ENCODE measurements at regions not wholly inside any gene's neighbourhood (a gene's known extent, or its start where the extent isn't known, plus 50 kb on each side); places are given as distances from the start of the nearest gene placed in this dataset.
A peak's percentile ranks its signal among the peaks of the same experiment; 100 is the strongest.

DNA sequence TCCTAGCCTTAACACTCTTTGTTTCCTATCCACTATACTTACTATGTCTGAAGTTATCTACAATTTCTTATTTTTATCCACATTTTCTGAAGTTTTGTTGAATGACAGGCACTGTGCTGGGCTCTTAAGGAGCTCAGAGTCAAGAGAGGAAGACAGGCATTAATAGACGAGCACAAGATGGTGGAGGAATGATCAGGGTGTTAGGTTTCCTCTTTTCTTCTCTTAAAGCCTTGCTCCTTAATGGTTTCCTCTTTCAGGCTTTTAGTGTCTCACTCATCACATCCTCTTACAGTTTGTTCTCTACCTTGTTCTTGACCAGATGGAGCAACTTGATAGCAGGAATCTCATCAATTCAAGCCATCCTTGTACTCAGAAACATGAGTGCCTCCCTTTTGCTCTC lies 52.9 kb upstream of the BCL6 start:
- Histone ChIP-seq H3K27me3 (ENCODE audit: control insufficient read depth in 4 of 4, insufficient read depth in 4 of 4, low read length in 3 of 4) (no peaks in the 10 kb centered on the region), H3K36me3 (ENCODE audit: control insufficient read depth in 4 of 4, insufficient read depth in 3 of 4, low read depth in 1 of 4, low read length in 3 of 4) (no peaks in the 10 kb centered on the region), H3K9ac (ENCODE audit: low read depth in 1 of 2, low read length in 2 of 2) (no peak overlapping the region), H3K27ac (ENCODE audit: low read depth in 1 of 2, low read length in 2 of 2) (no peak overlapping the region), H3K4me3 (ENCODE audit: low read depth in 1 of 3, low read length in 3 of 3) (no peak overlapping the region), H3K4me1 (ENCODE audit: control insufficient read depth in 4 of 4, insufficient read depth in 4 of 4, low read length in 3 of 4) (peaks cover 2 to 31% (median 19%) of the 10 kb centered on the region in 4 donors), H3K9me3 (ENCODE audit: control insufficient read depth in 4 of 4, low read length in 3 of 4) (no peaks in the 10 kb centered on the region)
- WGBS = 93% methylated on average over 1 of the region's 1 CpG
- TF ChIP-seq FOXA1 (IDR thresholded peaks at IDR 0.05) (no peak), TAF1 (conservative IDR thresholded peaks at IDR 0.05) (no peak), HNF4A (conservative IDR thresholded peaks at IDR 0.05) (no peak), NR2F2 (IDR thresholded peaks at IDR 0.05) (no peak), RAD21 (IDR thresholded peaks at IDR 0.05) (no peak), SP1 (IDR thresholded peaks at IDR 0.05) (no peak)
- TF ChIP-seq, protein P1, sequence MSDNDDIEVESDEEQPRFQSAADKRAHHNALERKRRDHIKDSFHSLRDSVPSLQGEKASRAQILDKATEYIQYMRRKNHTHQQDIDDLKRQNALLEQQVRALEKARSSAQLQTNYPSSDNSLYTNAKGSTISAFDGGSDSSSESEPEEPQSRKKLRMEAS (IDR thresholded peaks at IDR 0.05) = no peak
- TF ChIP-seq, protein P2, sequence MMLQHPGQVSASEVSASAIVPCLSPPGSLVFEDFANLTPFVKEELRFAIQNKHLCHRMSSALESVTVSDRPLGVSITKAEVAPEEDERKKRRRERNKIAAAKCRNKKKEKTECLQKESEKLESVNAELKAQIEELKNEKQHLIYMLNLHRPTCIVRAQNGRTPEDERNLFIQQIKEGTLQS (IDR thresholded peaks at IDR 0.05) = no peak
- DNase-seq (ENCODE audit: low spot score) = no peak

DNA sequence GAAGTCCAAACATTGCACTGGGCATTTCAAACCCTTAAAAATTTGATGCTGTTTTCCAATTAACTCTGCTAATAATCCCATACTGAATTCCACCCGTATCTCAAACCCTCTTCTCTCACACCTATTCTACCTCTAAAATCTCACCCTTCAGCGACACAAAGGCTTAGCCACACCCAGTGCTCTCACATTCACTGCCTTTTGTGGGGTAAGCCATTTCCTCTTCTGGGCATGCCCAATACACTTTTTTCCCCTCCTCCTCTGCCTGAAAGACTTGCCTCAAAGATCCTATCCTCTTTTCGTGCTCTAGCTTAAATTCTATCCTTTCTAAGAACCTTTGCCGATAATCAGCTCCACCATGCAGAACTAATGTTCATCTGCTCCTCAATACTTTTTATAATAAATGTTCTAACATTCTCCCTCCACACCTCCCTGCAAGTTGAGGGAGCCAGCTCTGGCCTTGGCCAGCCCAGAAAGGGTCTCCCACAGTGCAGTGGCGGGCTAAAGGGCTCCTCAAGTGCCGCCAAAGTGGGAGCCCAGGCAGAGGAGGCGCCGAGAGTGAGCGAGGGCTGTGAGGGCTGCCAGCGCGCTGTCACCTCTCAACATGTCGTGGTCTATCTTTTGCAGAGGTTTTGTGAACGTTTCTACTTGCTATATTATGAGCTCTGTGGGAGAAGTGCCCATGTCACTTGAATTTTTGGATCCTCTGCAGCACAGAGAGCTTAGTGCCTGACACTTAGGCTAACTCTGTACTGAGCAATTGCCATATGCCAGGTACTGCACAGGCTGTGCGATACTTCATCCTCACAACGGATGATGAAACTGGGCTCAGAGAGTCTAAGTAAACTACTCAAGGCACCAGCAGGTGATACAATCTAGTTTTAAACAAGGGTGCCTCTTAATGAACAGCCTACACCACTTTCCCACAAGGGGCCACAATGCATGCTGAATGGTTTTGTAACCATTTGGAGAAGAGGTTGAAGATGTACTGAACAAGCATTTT lies 53.6 kb upstream of the BCL6 start:
- WGBS = 88% methylated on average over 15 of the region's 15 CpGs
- no peaks in the 10 kb centered on the region for H3K36me3 ChIP-seq (ENCODE audit: control insufficient read depth in 4 of 4, insufficient read depth in 3 of 4, low read depth in 1 of 4, low read length in 3 of 4)
- no peak for DNase-seq (ENCODE audit: low spot score)

More for the DNA sequence above, 53.6 kb upstream of the BCL6 start:
- peak overlapping the region in 1 of 2 donors; percentile 26 for H3K27ac ChIP-seq (ENCODE audit: low read depth in 1 of 2, low read length in 2 of 2)
- peaks cover 2 to 31% (median 19%) of the 10 kb centered on the region in 4 donors for H3K4me1 ChIP-seq (ENCODE audit: control insufficient read depth in 4 of 4, insufficient read depth in 4 of 4, low read length in 3 of 4)
- no peak overlapping the region for H3K9ac ChIP-seq (ENCODE audit: low read depth in 1 of 2, low read length in 2 of 2)
- no peaks in the 10 kb centered on the region for H3K27me3 ChIP-seq (ENCODE audit: control insufficient read depth in 4 of 4, insufficient read depth in 4 of 4, low read length in 3 of 4)
- no peaks in the 10 kb centered on the region for H3K9me3 ChIP-seq (ENCODE audit: control insufficient read depth in 4 of 4, low read length in 3 of 4)
- no peak overlapping the region for H3K4me3 ChIP-seq (ENCODE audit: low read depth in 1 of 3, low read length in 3 of 3)
- TF ChIP-seq RXRA (IDR thresholded peaks at IDR 0.05) = no peak
- no peak for TF ChIP-seq SP1 (IDR thresholded peaks at IDR 0.05)
- no peak for TF ChIP-seq JUND (IDR thresholded peaks at IDR 0.05)
- no peak for TF ChIP-seq EGR1 (IDR thresholded peaks at IDR 0.05; ENCODE audit: low read depth in 2 of 2)
- no peak for TF ChIP-seq FOXA1 (IDR thresholded peaks at IDR 0.05)
- TF ChIP-seq TAF1 (conservative IDR thresholded peaks at IDR 0.05) = no peak
- no peak for TF ChIP-seq FOXA2 (IDR thresholded peaks at IDR 0.05)
- TF ChIP-seq, protein P3, sequence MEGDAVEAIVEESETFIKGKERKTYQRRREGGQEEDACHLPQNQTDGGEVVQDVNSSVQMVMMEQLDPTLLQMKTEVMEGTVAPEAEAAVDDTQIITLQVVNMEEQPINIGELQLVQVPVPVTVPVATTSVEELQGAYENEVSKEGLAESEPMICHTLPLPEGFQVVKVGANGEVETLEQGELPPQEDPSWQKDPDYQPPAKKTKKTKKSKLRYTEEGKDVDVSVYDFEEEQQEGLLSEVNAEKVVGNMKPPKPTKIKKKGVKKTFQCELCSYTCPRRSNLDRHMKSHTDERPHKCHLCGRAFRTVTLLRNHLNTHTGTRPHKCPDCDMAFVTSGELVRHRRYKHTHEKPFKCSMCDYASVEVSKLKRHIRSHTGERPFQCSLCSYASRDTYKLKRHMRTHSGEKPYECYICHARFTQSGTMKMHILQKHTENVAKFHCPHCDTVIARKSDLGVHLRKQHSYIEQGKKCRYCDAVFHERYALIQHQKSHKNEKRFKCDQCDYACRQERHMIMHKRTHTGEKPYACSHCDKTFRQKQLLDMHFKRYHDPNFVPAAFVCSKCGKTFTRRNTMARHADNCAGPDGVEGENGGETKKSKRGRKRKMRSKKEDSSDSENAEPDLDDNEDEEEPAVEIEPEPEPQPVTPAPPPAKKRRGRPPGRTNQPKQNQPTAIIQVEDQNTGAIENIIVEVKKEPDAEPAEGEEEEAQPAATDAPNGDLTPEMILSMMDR (IDR thresholded peaks at IDR 0.05; ENCODE audit: low read depth, low read length, missing input control) = no peak
- TF ChIP-seq, protein P4, sequence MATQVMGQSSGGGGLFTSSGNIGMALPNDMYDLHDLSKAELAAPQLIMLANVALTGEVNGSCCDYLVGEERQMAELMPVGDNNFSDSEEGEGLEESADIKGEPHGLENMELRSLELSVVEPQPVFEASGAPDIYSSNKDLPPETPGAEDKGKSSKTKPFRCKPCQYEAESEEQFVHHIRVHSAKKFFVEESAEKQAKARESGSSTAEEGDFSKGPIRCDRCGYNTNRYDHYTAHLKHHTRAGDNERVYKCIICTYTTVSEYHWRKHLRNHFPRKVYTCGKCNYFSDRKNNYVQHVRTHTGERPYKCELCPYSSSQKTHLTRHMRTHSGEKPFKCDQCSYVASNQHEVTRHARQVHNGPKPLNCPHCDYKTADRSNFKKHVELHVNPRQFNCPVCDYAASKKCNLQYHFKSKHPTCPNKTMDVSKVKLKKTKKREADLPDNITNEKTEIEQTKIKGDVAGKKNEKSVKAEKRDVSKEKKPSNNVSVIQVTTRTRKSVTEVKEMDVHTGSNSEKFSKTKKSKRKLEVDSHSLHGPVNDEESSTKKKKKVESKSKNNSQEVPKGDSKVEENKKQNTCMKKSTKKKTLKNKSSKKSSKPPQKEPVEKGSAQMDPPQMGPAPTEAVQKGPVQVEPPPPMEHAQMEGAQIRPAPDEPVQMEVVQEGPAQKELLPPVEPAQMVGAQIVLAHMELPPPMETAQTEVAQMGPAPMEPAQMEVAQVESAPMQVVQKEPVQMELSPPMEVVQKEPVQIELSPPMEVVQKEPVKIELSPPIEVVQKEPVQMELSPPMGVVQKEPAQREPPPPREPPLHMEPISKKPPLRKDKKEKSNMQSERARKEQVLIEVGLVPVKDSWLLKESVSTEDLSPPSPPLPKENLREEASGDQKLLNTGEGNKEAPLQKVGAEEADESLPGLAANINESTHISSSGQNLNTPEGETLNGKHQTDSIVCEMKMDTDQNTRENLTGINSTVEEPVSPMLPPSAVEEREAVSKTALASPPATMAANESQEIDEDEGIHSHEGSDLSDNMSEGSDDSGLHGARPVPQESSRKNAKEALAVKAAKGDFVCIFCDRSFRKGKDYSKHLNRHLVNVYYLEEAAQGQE (IDR thresholded peaks at IDR 0.05) = no peak

Measured in liver (tissue), 8 donors.